HG03469 (cell line): ENCODE measurements at regions not wholly inside any gene's neighbourhood (a gene's known extent, or its start where the extent isn't known, plus 50 kb on each side); places are given as distances from the start of the nearest gene placed in this dataset.

Experiments used
- ATAC-seq: cut with Tn5 transposase; IDR thresholded peaks from one replicate; pipeline ENCODE4 v1.9.1; 2021; ENCODE audit warnings: mild to moderate bottlenecking, moderate library complexity, moderate number of reproducible peaks; ENCODE audit not compliant: unreplicated experiment

DNA sequence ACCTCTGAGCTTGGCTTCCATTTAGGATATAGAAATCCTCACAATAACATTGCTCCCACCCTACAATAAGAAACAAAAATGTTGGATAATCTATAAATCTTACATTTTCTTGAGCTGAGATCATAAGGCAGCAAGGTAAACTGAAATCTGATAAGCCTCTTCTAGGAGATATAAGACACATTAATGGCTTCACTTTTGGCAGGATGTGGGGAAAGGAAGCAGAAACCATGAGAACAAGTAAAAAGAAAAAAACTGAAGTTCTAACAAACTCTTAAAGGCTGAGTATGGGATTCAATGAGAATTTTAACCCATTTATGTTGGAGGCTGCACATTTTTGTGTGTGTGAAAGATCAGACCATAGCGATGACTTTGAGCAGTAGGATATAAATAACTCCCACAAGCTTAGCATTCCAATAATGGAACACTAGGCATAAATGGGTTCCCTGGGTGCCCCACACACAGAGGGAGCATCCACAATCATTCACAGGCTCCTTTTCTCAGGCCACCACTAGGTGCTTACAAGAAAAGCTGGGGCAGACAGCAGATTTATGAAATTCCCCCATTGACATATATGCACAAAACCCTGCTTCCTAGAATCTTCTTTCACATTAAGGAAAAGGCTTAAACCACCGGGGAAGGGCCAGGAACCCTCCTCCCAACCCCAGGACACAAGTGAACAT lies 564.9 kb upstream of the MGMT start:
- no peak for ATAC-seq

DNA sequence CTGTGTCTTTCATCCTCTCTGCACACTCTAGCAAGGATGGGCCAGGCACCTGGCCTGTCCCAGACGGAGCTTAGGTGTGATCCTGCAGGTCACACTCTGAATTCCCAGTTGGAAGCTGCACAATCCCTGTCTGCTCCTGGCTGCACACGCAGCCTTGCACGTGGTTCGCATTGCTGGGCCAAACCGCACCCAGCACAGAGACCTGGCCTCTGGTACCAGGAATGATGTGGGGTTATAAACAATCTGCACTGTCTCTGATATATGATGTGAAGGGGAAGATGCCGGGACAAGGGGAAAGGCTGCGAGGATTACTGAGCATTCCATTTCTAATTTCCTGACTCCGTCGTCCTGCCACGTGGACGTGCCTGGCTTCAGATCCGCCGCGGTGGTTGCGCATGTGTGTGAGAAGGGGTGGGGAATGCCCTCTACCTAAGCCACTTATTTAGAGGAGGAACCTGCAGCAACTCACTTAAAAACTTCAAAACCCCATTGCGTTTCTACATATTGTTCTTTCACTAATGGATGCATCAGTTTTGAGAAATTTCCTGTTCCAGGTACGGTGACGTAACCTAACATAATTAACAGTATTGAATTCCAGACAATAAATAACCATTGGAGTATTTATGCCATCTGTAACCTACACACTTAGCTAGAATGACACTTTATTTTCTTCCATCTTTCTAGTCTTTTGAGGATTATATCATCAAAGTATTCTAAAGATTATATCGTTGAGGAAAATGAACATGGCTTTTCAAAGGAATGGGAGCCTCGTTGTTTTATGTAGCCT lies 559.7 kb upstream of the MGMT start:
- ATAC-seq: no peak

DNA sequence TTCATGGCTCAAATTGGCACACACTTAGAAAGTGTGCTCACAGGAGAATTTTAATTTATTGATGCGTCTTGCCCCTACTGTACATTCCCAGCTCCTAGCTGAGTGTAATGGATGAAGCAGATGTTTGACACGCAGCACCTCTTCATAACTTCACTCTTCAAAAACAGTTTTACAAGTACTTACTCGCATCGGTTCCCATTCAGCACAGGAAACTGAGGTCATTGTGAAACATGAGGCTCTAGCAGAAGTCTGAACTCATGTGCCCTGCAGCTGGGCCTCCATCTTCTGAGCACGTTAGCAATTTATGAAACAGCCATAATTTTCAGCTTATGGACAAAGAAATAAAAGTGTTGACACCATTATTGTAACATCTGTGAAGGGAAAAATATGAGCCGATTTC lies 558.9 kb upstream of the MGMT start:
- ATAC-seq: no peak

DNA sequence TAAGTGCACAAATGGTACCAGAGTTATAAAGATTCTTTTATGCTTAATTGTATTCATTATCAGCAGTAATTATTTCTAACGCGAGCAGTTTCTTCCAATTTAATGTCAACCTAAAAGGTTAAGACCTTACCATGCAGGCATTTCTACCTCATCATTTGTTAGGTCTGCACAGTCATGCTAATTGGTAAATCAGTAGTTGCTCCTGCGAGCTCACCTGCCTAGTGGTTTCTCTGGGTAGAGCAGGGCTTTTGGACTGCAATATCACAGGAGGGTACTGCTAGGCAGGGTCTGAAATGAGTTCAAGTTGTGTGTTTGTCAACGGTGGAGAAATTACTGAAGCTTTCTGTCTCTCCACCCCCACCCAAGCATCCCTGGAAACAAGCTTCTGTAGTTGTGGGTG lies 558.5 kb upstream of the MGMT start:
- no peak for ATAC-seq

DNA sequence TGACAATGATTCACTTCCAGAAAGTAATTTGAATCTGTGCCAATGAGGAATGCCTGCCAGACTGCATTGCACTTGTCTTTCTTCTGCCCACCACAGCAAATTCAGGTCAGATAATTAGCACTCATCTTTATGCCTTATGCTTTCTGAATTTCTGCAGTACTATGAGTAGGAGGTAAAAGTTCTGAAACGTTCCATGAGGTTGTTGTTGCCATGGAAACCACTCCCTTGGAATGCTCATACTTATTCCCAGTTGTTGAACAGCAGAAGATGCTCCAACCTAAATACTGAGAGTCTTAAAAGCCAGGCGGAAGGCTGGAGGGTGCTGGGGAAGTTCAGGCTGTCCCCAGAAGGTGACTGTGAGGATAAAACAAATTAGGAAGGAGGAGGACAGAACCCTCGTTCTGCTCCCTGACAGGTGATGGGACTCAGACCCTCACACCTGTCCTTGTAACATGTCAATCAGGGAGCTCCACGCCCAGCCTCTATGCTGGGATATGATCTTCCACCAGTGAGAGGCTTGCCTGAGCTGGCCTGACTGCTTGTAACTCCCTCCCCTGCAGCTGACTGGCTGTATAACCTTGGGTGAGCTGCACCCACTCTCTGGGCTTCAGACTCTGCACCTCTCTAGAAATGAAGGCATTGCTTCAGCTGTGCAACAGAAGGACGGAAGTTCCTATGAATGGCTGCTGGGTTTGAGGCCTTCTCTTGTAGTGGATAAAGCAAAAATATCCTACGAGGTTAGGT lies 554.3 kb upstream of the MGMT start:
- ATAC-seq: no peak

DNA sequence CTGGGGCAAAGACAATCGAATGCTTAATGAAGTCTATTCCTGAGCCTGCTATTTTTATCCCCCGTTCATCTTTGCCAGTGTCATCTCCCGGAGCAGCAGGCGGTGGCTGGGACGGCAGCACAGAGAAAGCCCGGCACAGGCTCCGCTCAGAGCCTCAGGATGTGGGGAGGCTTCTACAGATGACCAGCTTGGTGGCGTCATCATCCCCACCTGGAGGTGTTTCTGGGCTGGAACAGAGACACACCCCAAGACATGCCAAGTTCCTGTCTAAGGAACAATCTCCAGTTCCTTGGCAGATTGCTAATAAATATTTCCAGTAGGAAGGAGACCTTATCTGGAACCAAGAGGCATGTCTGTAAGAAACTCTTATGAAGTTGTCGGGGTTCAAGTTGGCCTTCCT lies 552.4 kb upstream of the MGMT start:
- no peak for ATAC-seq

DNA sequence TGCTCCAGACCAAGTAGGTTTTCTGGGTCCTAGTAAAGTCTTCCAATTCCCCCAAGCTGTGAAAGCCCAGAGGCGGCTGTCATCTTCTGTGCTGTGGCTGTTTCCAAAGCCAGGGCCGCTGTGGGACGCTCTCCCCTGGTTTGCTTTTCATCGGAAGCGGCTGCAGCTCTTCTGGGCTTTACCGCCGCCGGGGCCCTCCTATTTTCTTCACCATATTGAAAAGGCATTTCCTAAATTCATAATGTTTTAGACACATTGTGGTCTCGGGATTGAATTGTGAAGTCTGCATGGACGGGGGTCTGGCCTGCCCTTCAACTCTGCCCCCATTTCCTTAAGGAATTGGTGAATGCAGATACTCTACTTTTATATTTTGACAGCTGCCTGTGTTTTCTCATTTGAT lies 551.4 kb upstream of the MGMT start:
- no peak for ATAC-seq

DNA sequence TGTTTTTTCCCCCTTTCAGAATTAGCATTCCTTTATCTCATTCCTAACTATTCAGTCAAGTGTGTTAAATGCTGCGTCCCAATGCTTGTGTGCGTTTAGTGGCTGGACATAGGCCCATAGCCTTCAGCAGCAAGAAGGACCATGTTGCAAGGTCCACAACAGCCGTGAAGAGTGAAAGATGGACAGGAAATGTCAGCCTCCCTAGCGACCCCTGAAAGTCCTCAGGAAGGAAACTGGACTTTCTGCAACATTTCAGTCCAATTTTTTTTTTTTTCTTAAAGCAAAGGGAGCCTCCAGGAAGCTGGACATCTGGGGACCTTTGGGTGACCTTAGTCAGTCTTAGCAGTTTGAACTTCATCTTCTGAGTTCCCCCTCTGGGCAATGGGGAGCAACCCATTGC lies 550.7 kb upstream of the MGMT start:
- no peak for ATAC-seq

DNA sequence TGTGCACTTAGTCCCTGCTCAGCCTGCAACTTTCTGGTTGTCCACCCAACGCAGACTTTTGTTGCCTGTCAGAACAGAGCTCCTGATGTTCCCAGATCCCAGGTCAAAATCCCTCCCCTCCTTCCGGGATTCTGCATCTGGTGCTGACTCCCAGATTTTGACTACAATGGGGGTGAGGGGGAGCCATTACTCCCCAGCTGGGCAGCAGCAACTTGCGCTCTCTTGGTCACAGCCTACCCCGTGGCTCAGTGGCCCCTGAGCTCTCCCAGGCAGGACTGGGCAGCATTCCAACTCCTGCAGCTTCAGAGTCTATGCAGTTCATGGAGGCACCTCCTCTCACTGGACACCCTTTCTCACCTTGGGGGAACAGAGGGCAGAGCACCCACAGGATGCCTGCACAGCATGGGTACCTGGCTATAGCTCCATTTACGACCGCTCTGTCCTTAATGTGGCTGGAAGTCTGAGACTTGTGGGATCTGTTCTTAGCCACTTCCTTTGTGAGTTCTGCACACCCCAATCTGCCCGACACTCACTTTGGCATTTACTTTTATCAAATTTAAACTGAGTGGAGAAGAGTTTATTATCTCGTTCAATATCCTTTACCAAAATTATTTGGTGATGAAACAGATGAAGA lies 545.5 kb upstream of the MGMT start:
- ATAC-seq: no peak

DNA sequence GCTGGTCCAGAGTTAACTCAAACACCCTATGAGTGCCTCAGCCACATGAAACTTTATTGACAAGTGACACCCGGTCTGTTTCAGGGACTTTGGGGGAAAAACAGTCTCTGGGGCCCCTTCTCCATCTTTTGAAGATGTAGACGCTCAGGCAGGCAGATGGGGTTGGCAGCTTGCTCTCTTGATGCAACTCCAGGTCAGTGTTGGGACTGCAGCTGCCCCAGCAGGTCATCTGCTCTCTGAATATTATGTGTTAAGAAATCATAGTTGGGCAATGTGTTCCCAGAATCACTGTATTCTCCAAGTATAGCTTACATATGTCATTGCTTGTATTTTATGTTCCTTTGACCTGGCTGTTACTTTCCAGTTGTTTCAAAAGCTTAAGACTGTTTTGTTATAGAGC lies 544.9 kb upstream of the MGMT start:
- ATAC-seq: no peak

DNA sequence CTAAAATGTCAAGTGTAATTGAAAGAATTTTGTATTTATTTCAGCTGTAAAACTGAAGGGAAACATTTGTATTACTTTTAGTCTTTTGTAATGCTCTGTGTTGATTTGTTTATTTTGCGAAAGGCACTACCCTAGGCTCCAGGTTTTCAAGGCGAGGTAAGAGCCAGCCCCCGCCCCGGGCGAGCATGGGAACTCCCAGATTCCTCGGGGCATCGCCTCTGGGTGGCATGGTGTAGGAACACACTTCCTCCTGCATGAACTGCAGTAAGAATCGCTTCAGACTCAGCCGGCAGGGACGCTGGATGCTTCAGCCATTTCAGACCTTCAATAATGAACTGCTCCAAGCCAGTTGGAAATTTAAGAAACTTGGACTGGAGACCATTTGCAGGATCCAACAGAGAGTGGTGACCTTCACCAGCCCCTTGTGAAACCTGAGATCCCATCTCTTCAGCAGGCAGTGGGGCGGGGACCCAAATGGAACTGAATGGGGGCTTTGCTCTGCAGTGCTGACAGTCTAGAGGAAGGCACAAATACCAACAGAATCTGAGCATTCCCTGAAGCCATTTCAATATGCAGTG lies 544.3 kb upstream of the MGMT start:
- no peak for ATAC-seq

DNA sequence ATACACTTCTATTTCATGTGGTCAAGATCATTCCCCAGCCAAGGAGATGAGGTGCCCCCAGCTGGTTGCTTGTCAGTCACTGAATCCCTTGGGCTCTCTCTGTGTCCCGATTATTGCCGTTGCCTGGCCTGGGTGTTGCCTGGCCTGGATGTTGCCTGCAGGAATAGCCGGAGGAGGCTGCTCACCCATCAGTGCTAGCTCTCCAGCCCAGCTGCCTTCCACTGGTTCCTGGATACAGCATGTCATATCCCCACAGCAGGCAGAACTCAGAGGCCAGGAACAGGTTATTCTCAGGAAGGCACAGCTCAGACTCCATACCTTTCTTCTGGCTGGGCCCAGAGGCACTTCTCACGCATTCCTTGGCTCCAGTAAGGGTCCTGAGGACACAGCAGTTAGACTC lies 542.1 kb upstream of the MGMT start:
- ATAC-seq: no peak

DNA sequence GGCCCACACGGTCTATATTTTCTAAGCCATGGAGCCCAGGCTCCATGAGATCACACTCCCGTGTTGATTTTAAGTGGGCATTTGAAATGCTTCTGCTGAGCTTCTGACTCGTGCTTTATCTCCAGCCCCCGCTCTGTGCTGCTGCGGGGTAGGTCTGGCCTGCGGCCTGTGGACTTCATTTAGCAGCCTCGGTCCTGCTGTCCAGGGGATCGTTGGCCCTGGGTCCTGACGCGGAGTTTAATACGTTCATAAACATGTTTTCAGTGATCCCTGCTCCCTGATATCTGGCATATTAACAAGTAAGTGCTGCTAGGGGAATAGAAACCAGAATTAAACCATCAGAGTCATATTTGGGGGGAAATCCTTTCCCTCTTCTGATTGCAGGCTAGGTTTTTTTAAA lies 540.3 kb upstream of the MGMT start:
- no peak for ATAC-seq

DNA sequence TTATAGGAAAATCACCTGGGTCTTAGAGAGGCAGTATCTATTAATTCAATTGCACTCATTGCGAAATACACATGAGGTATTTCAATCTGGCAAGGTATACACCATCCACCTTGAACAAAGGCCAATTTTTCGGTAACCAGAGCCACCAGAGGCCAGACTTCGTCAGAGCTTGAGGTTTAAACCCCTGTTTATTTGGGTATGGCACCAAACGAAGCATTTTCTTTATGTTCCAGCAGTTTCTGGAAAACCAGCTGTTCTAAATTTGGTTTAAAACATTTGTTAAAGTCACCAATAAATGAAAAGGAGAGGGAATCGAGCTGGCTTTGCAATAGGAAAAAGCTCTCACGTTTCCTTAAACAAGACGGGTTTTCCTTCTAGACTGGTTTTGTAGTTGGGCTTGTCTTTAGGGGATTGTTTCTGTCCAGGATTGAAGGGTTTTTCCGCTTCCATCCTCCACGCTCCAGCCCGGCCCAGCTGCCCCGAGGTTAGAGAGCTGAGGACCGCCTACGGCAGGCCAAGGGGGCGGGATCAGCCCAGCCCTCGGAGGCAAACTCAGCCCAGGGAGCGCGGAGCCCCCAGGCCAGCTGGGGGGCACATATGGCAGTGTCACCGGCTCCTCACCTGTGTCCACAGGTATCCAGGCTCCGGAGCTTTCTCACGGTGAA lies 539.4 kb upstream of the MGMT start:
- ATAC-seq: no peak

DNA sequence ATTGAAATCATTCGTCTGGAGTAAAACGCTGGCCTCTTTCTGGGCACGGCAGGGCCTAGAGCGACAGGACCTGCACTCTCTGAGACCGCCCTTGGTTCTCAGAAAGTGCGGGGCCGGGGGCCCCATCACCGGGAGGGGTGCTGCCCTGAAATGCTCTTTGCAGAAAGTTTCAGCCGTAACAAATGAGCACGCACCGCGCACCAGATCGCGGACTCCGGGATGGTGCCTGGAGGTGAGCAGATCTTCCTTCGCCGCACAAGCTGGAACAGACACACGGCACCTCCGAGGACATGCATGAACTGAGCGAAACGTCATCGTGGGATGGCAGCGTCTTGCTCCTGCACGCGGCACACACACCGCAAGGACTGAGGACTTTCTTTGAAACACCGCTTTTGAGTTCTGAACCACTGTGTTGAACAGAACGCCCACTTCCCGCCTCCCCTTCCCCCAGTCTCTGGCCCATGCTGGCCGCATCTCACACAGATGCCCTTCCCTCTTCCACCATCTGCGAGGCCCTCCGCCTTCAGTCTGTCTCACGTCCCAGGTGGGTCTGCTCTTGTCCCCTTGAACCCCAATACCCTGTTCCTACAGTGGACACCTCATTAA lies 538.7 kb upstream of the MGMT start:
- no peak for ATAC-seq

DNA sequence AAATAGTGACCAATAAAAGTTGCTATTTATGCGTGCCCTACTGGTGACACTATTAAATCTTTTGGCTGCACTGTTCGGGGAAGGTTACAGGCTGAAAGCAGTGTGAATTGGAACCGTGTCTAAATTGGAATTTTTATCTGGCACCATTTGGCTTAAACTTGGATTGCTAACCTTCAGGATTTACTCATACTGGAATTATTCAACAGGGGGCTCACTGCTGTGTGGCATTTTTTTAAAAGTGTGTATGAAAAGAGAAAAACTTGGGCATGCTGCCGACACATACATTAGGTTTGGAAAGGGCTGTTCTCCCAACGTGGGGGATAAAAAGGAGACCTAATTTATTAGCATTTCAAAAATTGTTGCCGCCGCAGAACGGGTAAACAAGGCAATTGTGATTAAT lies 537.9 kb upstream of the MGMT start:
- no peak for ATAC-seq

DNA sequence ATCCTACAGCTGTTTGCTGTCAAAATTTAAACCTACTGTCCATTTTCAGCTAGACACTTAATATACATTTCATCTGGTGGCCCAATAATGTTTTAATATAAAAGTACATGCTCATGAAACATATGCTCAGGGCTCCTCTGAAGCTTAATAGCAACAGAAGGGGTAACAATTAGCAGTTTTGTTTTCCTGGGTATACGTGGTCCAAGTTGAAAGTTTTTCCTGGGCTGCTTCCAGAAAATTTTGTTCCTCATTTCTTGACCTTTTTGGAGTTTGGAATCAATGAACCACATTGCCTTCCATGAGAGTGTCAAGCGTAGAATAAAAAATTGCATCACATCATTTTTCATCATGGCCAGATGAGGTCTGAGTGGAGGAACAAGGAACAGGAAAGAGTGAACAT lies 537.3 kb upstream of the MGMT start:
- no peak for ATAC-seq

DNA sequence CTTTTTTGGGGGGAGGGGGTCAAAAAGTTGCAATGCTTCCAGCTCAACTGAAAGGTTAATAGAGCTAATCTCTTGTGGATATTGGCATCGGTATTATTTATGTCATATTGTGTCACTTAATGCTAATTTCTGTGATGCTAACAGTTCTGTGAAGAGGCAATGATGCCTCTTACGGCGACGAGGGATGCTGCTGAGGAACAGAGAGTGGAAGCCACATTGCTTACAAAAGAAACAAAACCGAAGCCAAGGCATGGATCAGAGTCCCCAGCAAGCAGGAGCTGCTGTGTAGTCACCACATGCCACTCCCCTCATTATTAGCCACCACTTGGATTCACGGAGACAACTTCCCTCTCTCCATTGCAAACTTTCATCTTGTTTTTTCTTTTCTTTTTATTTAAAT lies 536.5 kb upstream of the MGMT start:
- ATAC-seq: no peak

DNA sequence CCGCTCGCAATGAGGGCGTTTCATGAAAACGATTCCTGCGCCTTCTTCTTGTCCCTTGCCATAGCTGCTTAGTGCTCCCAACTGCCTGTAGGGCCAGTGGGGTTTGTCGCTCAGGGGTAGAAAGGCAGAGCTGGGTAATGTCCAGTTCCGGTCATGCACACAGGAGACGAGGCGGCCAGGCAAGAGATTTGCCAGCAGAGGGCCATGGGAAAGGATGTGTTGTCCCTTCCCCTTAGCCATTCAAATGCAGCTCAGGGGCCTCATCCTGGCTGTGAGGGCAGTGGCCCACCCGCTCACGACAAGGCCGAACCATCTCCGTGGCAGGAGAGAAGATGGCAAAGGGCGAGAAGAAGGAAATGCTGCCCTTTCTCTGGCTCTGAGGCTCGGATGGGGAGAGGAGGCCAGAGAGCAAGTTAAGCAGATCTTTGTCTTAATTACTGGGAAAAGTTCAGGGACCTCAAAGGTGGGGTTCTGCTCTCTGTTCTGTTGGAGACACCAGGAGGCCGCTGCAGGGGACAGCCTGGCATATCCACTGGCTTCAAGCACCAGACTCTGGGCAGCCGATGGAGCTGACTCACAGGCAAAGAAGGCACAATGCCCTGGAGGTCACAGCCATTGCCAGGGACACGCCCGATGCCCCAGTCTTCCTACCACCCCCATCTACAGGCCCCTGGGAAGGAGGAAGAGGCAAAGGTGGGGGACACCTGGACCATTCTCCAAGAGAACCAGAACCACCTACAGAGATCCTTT lies 534.8 kb upstream of the MGMT start:
- no peak for ATAC-seq

DNA sequence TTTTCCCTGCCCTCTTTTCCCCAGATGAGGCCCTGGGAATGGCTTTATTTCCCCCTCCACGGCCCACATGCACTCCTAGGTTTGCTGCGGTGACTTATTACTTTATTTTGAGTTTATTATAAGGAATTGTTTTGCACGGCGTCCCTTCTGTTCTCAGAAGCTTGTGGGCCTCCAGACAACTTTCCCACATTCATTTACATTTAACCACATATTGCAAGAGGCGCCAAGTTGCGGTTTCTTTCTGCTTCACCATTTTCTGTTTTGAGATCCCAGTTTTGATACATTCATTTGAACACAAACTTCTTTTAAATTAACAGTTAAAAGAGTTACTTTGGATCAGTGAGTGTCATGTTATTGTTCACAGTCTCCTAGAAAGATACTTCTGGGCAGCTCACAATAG lies 532.5 kb upstream of the MGMT start:
- no peak for ATAC-seq
